HL-60 (cell line): ENCODE measurements at regions not wholly inside any gene's neighbourhood (a gene's known extent, or its start where the extent isn't known, plus 50 kb on each side); places are given as distances from the start of the nearest gene placed in this dataset.

Experiments used
- DNase-seq, 2 experiments: peaks; one replicate each; pipeline ENCODE4 v3.0.0-alpha.2; 2010 to 2020; ENCODE audit warnings: low read depth in 1 of 2, low spot score in 1 of 2
- H3K27ac ChIP-seq: fragments of 250-450 bp; sonication (Bioruptor Pico); replicated peaks from 2 replicates; pipeline ENCODE4 v1.5.1; 2020; ENCODE audit warnings: mild to moderate bottlenecking, moderate library complexity
- H3K27me3 ChIP-seq: fragments of 250-450 bp; sonication (Bioruptor Pico); 2 replicates; pipeline ENCODE4 v1.5.1; 2021; ENCODE audit warnings: mild to moderate bottlenecking, moderate library complexity; ENCODE audit not compliant: insufficient read depth, poor library complexity, severe bottlenecking
- H3K4me3 ChIP-seq: replicated peaks from 2 replicates; pipeline ENCODE4 v1.5.1; 2011; ENCODE audit warnings: mild to moderate bottlenecking, control low read depth, low read length; ENCODE audit not compliant: insufficient read depth
- GABPA ChIP-seq: IDR thresholded peaks from 2 replicates; pipeline ENCODE4 v1.6.1; 2012; ENCODE audit warnings: low read depth
- POLR2AphosphoS5 ChIP-seq: IDR thresholded peaks from 2 replicates; pipeline ENCODE4 v1.6.1; 2012; ENCODE audit warnings: low read depth
- SPI1 ChIP-seq: IDR thresholded peaks from 2 replicates; pipeline ENCODE4 v1.6.1; 2012; ENCODE audit warnings: low read depth, mild to moderate bottlenecking, borderline replicate concordance
- TF ChIP-seq, protein P1 (sequence below): IDR thresholded peaks from one replicate; pipeline ENCODE4 v1.5.1; 2011; ENCODE audit warnings: low read length, control low read depth, inconsistent platforms; ENCODE audit not compliant: insufficient read depth
- TF ChIP-seq, protein P2 (sequence below): IDR thresholded peaks from 2 replicates; pipeline ENCODE4 v1.6.1; 2012; ENCODE audit warnings: low read depth; ENCODE audit not compliant: insufficient replicate concordance

DNA sequence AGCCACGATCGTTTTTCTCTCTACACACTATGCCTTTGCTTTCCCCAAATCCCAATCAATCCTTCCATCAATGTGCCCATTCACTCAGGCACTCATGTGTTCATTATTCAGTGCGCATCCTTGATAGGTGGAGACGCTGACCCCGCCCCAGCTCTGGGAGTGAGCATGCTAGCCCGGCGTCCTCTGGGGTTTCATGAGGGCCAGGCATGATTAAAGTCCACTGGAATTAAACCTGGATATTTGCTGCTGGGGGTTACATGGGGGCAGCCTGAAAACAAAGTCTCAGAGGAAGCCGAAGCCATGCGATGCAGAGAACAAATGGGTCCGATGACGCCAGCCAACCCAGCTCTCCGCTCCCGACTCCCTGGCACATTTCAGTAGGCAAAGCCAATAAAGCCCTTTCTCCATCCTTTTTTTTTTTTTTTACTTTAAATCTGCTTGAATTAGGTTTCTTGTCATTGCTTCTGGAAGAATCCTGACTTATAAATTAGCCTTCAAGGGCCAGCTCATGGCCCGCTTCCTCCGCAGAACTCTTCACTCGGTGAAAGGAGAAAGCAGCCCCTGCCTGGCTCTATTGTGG, 316.4 kb upstream of the ID2 start:
- Histone ChIP-seq H3K27ac (no peak overlapping the region), H3K4me3 (no peak overlapping the region), H3K27me3 (no peaks in the 10 kb centered on the region)
- no peak for DNase-seq
- TF ChIP-seq, protein P1, sequence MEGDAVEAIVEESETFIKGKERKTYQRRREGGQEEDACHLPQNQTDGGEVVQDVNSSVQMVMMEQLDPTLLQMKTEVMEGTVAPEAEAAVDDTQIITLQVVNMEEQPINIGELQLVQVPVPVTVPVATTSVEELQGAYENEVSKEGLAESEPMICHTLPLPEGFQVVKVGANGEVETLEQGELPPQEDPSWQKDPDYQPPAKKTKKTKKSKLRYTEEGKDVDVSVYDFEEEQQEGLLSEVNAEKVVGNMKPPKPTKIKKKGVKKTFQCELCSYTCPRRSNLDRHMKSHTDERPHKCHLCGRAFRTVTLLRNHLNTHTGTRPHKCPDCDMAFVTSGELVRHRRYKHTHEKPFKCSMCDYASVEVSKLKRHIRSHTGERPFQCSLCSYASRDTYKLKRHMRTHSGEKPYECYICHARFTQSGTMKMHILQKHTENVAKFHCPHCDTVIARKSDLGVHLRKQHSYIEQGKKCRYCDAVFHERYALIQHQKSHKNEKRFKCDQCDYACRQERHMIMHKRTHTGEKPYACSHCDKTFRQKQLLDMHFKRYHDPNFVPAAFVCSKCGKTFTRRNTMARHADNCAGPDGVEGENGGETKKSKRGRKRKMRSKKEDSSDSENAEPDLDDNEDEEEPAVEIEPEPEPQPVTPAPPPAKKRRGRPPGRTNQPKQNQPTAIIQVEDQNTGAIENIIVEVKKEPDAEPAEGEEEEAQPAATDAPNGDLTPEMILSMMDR = no peak
- TF ChIP-seq SPI1 (no peak), POLR2AphosphoS5 (no peak), GABPA (no peak)
- TF ChIP-seq, protein P2, sequence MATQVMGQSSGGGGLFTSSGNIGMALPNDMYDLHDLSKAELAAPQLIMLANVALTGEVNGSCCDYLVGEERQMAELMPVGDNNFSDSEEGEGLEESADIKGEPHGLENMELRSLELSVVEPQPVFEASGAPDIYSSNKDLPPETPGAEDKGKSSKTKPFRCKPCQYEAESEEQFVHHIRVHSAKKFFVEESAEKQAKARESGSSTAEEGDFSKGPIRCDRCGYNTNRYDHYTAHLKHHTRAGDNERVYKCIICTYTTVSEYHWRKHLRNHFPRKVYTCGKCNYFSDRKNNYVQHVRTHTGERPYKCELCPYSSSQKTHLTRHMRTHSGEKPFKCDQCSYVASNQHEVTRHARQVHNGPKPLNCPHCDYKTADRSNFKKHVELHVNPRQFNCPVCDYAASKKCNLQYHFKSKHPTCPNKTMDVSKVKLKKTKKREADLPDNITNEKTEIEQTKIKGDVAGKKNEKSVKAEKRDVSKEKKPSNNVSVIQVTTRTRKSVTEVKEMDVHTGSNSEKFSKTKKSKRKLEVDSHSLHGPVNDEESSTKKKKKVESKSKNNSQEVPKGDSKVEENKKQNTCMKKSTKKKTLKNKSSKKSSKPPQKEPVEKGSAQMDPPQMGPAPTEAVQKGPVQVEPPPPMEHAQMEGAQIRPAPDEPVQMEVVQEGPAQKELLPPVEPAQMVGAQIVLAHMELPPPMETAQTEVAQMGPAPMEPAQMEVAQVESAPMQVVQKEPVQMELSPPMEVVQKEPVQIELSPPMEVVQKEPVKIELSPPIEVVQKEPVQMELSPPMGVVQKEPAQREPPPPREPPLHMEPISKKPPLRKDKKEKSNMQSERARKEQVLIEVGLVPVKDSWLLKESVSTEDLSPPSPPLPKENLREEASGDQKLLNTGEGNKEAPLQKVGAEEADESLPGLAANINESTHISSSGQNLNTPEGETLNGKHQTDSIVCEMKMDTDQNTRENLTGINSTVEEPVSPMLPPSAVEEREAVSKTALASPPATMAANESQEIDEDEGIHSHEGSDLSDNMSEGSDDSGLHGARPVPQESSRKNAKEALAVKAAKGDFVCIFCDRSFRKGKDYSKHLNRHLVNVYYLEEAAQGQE = no peak

DNA sequence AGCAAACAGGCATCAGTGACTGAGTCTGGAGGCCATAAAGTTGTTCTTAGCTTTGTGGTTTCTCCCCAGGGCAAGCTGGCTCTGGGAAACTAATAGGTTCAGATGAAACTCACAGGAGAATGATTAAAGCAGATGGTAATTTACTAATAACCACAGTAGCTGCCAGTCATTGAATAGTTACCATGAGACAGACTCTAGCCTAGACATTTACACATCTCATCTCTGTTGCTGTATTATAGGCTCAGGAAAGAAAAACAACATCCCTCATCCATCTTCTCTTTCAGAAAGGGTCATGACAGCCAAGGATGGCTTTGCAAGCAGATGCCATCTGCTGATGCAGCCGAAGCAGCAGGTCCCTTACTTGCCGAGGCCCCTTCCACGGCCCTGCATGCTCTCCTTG, 314.0 kb upstream of the ID2 start:
- Histone ChIP-seq H3K4me3 (no peak overlapping the region), H3K27me3 (no peaks in the 10 kb centered on the region), H3K27ac (no peak overlapping the region)
- no peak for TF ChIP-seq POLR2AphosphoS5
- no peak for TF ChIP-seq SPI1
- TF ChIP-seq, protein P2 = no peak
- TF ChIP-seq, protein P1 = no peak
- no peak for TF ChIP-seq GABPA
- no peak for DNase-seq

DNA sequence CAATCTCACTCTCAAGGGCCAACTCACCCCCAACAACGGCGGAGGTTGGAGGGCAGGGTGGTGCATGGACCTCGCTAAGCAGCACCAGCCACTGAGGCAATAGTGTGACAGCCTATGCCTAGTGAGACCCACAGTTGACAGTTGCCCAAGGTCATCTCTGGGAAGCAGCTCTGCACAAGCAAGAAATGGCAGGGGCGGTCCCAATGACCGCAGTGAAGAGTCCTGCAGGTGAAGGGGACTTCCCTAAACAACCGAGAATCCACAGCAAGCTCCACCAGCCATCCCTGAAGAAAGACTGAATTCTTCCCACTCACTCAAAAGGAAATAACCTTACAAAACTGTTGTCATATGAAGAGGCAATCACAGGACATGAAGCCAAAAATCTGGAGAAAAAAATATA, 313.4 kb upstream of the ID2 start:
- no peak for DNase-seq
- no peaks in the 10 kb centered on the region for H3K27me3 ChIP-seq
- no peak overlapping the region for H3K27ac ChIP-seq
- H3K4me3 ChIP-seq = no peak overlapping the region
- TF ChIP-seq GABPA (no peak), POLR2AphosphoS5 (no peak), SPI1 (no peak)
- TF ChIP-seq, protein P1 = no peak
- TF ChIP-seq, protein P2 = no peak
